ENCODE measurements at regions not wholly inside any gene's neighbourhood (a gene's known extent, or its start where the extent isn't known, plus 50 kb on each side); places are given as distances from the start of the nearest gene placed in this dataset.

DNA sequence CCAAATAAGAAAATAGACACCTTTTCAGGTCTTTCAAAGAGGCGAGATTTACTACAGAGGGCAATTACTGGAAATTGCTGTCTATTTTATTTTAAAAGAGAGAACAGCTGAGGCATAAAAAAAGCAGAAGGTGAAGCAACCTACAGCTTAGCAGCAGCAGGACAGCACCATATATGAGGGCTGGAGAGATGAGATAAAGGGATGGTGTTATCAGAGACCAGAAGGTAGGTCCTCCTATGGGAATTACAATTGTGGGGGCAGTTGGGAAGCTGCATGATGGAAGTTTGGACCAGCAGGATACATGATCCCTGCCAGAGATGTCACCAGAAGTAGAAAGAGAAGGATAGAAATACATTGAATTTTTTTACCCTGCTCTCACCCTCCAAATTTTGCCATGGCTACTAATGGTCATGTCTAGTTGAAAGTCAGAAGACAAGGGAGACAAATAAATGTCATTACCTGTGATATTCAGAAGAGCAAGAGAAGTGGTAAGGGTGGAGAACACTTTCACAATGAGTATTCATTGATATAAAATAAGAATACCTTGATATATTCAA, 77.2 kb upstream of the CALCR start:
- no peaks in the 10 kb centered on the region for H4K20me1 ChIP-seq (ENCODE audit: control insufficient read depth, extremely low read depth, insufficient read depth, low read length)

DNA sequence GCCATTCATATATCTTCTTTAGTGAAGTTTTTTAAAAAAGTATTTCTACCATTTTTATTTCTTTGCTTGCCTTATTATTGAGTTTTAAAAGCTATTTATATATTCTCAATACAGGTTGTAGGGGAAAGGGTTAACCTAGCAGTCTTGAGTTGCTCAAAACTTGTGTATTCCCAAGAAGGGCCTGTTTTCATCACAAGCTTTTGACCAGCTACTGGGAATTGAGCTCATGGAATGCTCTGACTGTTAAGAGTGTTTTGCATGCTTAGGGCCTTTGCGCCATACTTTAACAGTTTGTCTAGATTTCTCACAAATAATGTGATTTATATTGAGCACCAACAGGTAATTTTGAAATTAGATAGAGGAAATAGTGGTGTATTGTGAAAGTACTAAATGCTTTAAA, 72.0 kb upstream of the CALCR start:
- Histone ChIP-seq H3K4me1 (ENCODE audit: control insufficient read depth, extremely low read depth, insufficient read depth, low read length) (no peaks in the 10 kb centered on the region), H3K9ac (ENCODE audit: control insufficient read depth, extremely low read depth, insufficient read depth, low read length) (no peak overlapping the region), H3K9me3 (ENCODE audit: control insufficient read depth, low read depth, low read length) (no peaks in the 10 kb centered on the region), H3K27me3 (ENCODE audit: control insufficient read depth, extremely low read depth, insufficient read depth, low read length) (no peaks in the 10 kb centered on the region), H3K4me3 (ENCODE audit: control insufficient read depth in 2 of 3, extremely low read depth in 1 of 3, insufficient read depth in 2 of 3, low read depth in 1 of 3, low read length in 3 of 3) (no peak overlapping the region), H3K36me3 (ENCODE audit: control insufficient read depth in 2 of 2, extremely low read depth in 1 of 2, insufficient read depth in 2 of 2, low read length in 2 of 2) (no peaks in the 10 kb centered on the region), H3K9me1 (ENCODE audit: control insufficient read depth, extremely low read depth, insufficient read depth, low read length) (no peaks in the 10 kb centered on the region), H3K4me2 (ENCODE audit: control insufficient read depth, extremely low read depth, insufficient read depth, low read depth, low read length) (no peak overlapping the region), H3K79me2 (ENCODE audit: control insufficient read depth, insufficient read depth, low read length) (no peaks in the 10 kb centered on the region), H3K27ac (ENCODE audit: control insufficient read depth, insufficient read depth, low read length) (no peak overlapping the region), H4K20me1 (ENCODE audit: control insufficient read depth, extremely low read depth, insufficient read depth, low read length) (no peaks in the 10 kb centered on the region), H2AFZ (ENCODE audit: control insufficient read depth, low read length) (no peak overlapping the region)
- FAIRE-seq (no peak), DNase-seq (ENCODE audit: low read depth, low spot score) (no peak)
- dilution Hi-C loops (cut with MboI; ENCODE audit: extremely low pct_ligation_motif_present, low sequenced_read_pairs): no loop called here
- no peak for TF ChIP-seq EZH2 (IDR thresholded peaks at IDR 0.05; ENCODE audit: low read length)
- TF ChIP-seq, protein P1, sequence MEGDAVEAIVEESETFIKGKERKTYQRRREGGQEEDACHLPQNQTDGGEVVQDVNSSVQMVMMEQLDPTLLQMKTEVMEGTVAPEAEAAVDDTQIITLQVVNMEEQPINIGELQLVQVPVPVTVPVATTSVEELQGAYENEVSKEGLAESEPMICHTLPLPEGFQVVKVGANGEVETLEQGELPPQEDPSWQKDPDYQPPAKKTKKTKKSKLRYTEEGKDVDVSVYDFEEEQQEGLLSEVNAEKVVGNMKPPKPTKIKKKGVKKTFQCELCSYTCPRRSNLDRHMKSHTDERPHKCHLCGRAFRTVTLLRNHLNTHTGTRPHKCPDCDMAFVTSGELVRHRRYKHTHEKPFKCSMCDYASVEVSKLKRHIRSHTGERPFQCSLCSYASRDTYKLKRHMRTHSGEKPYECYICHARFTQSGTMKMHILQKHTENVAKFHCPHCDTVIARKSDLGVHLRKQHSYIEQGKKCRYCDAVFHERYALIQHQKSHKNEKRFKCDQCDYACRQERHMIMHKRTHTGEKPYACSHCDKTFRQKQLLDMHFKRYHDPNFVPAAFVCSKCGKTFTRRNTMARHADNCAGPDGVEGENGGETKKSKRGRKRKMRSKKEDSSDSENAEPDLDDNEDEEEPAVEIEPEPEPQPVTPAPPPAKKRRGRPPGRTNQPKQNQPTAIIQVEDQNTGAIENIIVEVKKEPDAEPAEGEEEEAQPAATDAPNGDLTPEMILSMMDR (optimal IDR thresholded peaks at IDR 0.05 in 1 of 3, IDR thresholded peaks at IDR 0.05 in 1 of 3, conservative IDR thresholded peaks at IDR 0.05 in 1 of 3; ENCODE audit: extremely low read depth in 1 of 3, insufficient read depth in 2 of 3, low read length in 3 of 3): no peak

More for the DNA sequence above, 77.2 kb upstream of the CALCR start:
- no peaks in the 10 kb centered on the region for H3K9me3 ChIP-seq (ENCODE audit: control insufficient read depth, low read depth, low read length)
- no peak overlapping the region for H2AFZ ChIP-seq (ENCODE audit: control insufficient read depth, low read length)
- no peaks in the 10 kb centered on the region for H3K9me1 ChIP-seq (ENCODE audit: control insufficient read depth, extremely low read depth, insufficient read depth, low read length)
- DNase-seq (ENCODE audit: low read depth, low spot score): no peak
- no peaks in the 10 kb centered on the region for H3K79me2 ChIP-seq (ENCODE audit: control insufficient read depth, insufficient read depth, low read length)
- no peaks in the 10 kb centered on the region for H3K4me1 ChIP-seq (ENCODE audit: control insufficient read depth, extremely low read depth, insufficient read depth, low read length)
- H3K27me3 ChIP-seq (ENCODE audit: control insufficient read depth, extremely low read depth, insufficient read depth, low read length): no peaks in the 10 kb centered on the region
- no peaks in the 10 kb centered on the region for H3K36me3 ChIP-seq (ENCODE audit: control insufficient read depth in 2 of 2, extremely low read depth in 1 of 2, insufficient read depth in 2 of 2, low read length in 2 of 2)
- dilution Hi-C loops (cut with MboI; ENCODE audit: extremely low pct_ligation_motif_present, low sequenced_read_pairs): no loop called here
- H3K4me2 ChIP-seq (ENCODE audit: control insufficient read depth, extremely low read depth, insufficient read depth, low read depth, low read length): no peak overlapping the region
- FAIRE-seq: no peak
- no peak overlapping the region for H3K4me3 ChIP-seq (ENCODE audit: control insufficient read depth in 2 of 3, extremely low read depth in 1 of 3, insufficient read depth in 2 of 3, low read depth in 1 of 3, low read length in 3 of 3)
- H3K27ac ChIP-seq (ENCODE audit: control insufficient read depth, insufficient read depth, low read length): no peak overlapping the region
- no peak overlapping the region for H3K9ac ChIP-seq (ENCODE audit: control insufficient read depth, extremely low read depth, insufficient read depth, low read length)
- TF ChIP-seq, protein P1 (optimal IDR thresholded peaks at IDR 0.05 in 1 of 3, IDR thresholded peaks at IDR 0.05 in 1 of 3, conservative IDR thresholded peaks at IDR 0.05 in 1 of 3; ENCODE audit: extremely low read depth in 1 of 3, insufficient read depth in 2 of 3, low read length in 3 of 3): no peak
- TF ChIP-seq EZH2 (IDR thresholded peaks at IDR 0.05; ENCODE audit: low read length): no peak

All from keratinocyte (primary cell).